Panc1 (cell line): ENCODE measurements at regions not wholly inside any gene's neighbourhood (a gene's known extent, or its start where the extent isn't known, plus 50 kb on each side); places are given as distances from the start of the nearest gene placed in this dataset.

Source experiments
- ATAC-seq: fragments of 200-7000 bp; cut with Tn5 transposase; 2 replicates; pipeline ENCODE4 v1.9.1; 2020; ENCODE audit warnings: mild to moderate bottlenecking, moderate library complexity
- BruUV-seq: library from RNA; stranded (reverse); fragments of 400-500 nt; replicated peaks from 2 replicates; lab custom pipeline; 2021; lab: Mats Ljungman, UMichigan
- CTCF ChIA-PET: fragments of 300-600 bp; sonication (Branson Sonifier 250); formaldehyde crosslinking; loops from one replicate; lab custom pipeline; 2022; ENCODE audit warnings: antibody characterized with exemption; lab: Charles Lee
- POLR2A ChIA-PET: fragments of 300-600 bp; sonication (Branson Sonifier 250); formaldehyde crosslinking; loops from one replicate; lab custom pipeline; 2022; ENCODE audit warnings: antibody characterized with exemption; lab: Charles Lee
- DNase-seq: peaks from one replicate; pipeline ENCODE4 v3.0.0-alpha.2; 2010; ENCODE audit warnings: low read depth, low spot score
- H3K27ac ChIP-seq: 2 replicates; pipeline ENCODE4 v1.5.1; 2011; ENCODE audit warnings: mild to moderate bottlenecking, low read length, inconsistent platforms
- H3K27me3 ChIP-seq: fragments of 200-500 bp; sonication (Bioruptor generic); 2 replicates; pipeline ENCODE4 v1.6.0; 2014; ENCODE audit warnings: low read length, inconsistent platforms; ENCODE audit not compliant: control insufficient read depth, insufficient read depth
- H3K36me3 ChIP-seq: fragments of 200-500 bp; sonication (Bioruptor generic); 2 replicates; pipeline ENCODE4 v1.5.1; 2014; ENCODE audit warnings: inconsistent platforms, mild to moderate bottlenecking, low read length, moderate library complexity; ENCODE audit not compliant: control insufficient read depth, insufficient read depth
- H3K4me1 ChIP-seq: 2 replicates; pipeline ENCODE4 v1.5.1; 2011; ENCODE audit warnings: inconsistent platforms, mild to moderate bottlenecking, low read length, moderate library complexity; ENCODE audit not compliant: control insufficient read depth, insufficient read depth
- H3K4me3 ChIP-seq, 2 experiments: 2 replicates each; pipeline ENCODE4 v1.5.1; 2011 to 2012; ENCODE audit warnings: low read depth in 2 of 2, low read length in 2 of 2, mild to moderate bottlenecking in 2 of 2, inconsistent platforms in 1 of 2, moderate library complexity in 1 of 2
- H3K9me3 ChIP-seq: fragments of 200-500 bp; sonication (Bioruptor generic); 2 replicates; pipeline ENCODE4 v1.5.1; 2014; ENCODE audit warnings: low read depth, mild to moderate bottlenecking, inconsistent platforms, low read length, moderate library complexity; ENCODE audit not compliant: control insufficient read depth, insufficient read depth
- POLR2AphosphoS5 ChIP-seq: IDR thresholded peaks from 2 replicates; pipeline ENCODE4 v1.6.1; 2012; ENCODE audit warnings: mild to moderate bottlenecking, low read depth, low read length, moderate library complexity
- SIN3A ChIP-seq: IDR thresholded peaks from 2 replicates; pipeline ENCODE4 v1.6.1; 2012; ENCODE audit warnings: low read depth, mild to moderate bottlenecking, low read length, moderate library complexity, borderline replicate concordance; ENCODE audit not compliant: insufficient read depth
- TCF7L2 ChIP-seq: IDR thresholded peaks from 2 replicates; pipeline ENCODE4 v1.6.1; 2011; ENCODE audit warnings: mild to moderate bottlenecking, low read depth, low read length, inconsistent platforms
- in situ Hi-C: cut with HindIII; loops from 2 replicates; pipeline ENCODE4 v1.10.0; 2016; ENCODE audit warnings: low sequenced_read_pairs, low pct_unique_long_range_greater_than_20kb
- intact Hi-C: fragments of 100-400 bp; cut with micrococcal nuclease; formaldehyde crosslinking; loops from one replicate; pipeline ENCODE4 v1.10.0; 2022; ENCODE audit not compliant: unreplicated experiment
- TF ChIP-seq, protein P1 (sequence below): fragments of 450-650 bp; IDR thresholded peaks from 2 replicates; pipeline ENCODE4 v1.5.1; 2017; ENCODE audit warnings: mild to moderate bottlenecking
- TF ChIP-seq, protein P2 (sequence below), 2 experiments: IDR thresholded peaks; 2 replicates each; pipeline ENCODE4 v1.6.1; 2011 to 2012; ENCODE audit warnings: low read depth in 2 of 2, control low read depth in 1 of 2, low read length in 1 of 2, mild to moderate bottlenecking in 1 of 2, moderate library complexity in 1 of 2; ENCODE audit not compliant: insufficient read depth in 1 of 2

DNA sequence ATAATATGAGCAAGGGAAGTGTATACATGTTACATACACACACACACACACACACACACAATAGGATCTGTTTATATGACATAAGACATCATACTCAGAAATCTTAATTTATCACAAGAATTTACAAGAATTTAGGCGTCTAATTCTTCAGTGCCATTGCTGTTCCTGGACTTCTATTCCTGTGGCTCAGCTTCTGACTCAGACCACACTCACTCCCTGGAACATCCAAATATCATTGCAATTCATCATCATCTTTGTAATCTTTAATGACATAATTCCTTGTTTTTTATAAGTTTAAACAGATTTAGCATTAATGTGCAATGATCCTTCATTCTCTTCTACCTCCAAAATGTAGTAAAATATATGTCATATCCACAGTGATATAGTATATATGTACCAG lies 544.2 kb downstream of the FOXG1 start:
- H3K36me3 ChIP-seq, result no peaks in the 10 kb centered on the region
- no peaks in the 10 kb centered on the region for H3K4me1 ChIP-seq
- no peaks in the 10 kb centered on the region for H3K9me3 ChIP-seq
- intact Hi-C loops (no loop called here), in situ Hi-C loops (no loop called here)
- ChIA-PET CTCF (no interaction called here), POLR2A (no interaction called here)
- DNase-seq (no peak), ATAC-seq (no peak)
- H3K27ac ChIP-seq, result no peak overlapping the region
- TF ChIP-seq POLR2AphosphoS5, result no peak
- TF ChIP-seq, protein P1, sequence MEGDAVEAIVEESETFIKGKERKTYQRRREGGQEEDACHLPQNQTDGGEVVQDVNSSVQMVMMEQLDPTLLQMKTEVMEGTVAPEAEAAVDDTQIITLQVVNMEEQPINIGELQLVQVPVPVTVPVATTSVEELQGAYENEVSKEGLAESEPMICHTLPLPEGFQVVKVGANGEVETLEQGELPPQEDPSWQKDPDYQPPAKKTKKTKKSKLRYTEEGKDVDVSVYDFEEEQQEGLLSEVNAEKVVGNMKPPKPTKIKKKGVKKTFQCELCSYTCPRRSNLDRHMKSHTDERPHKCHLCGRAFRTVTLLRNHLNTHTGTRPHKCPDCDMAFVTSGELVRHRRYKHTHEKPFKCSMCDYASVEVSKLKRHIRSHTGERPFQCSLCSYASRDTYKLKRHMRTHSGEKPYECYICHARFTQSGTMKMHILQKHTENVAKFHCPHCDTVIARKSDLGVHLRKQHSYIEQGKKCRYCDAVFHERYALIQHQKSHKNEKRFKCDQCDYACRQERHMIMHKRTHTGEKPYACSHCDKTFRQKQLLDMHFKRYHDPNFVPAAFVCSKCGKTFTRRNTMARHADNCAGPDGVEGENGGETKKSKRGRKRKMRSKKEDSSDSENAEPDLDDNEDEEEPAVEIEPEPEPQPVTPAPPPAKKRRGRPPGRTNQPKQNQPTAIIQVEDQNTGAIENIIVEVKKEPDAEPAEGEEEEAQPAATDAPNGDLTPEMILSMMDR, result no peak
- TF ChIP-seq, protein P2, sequence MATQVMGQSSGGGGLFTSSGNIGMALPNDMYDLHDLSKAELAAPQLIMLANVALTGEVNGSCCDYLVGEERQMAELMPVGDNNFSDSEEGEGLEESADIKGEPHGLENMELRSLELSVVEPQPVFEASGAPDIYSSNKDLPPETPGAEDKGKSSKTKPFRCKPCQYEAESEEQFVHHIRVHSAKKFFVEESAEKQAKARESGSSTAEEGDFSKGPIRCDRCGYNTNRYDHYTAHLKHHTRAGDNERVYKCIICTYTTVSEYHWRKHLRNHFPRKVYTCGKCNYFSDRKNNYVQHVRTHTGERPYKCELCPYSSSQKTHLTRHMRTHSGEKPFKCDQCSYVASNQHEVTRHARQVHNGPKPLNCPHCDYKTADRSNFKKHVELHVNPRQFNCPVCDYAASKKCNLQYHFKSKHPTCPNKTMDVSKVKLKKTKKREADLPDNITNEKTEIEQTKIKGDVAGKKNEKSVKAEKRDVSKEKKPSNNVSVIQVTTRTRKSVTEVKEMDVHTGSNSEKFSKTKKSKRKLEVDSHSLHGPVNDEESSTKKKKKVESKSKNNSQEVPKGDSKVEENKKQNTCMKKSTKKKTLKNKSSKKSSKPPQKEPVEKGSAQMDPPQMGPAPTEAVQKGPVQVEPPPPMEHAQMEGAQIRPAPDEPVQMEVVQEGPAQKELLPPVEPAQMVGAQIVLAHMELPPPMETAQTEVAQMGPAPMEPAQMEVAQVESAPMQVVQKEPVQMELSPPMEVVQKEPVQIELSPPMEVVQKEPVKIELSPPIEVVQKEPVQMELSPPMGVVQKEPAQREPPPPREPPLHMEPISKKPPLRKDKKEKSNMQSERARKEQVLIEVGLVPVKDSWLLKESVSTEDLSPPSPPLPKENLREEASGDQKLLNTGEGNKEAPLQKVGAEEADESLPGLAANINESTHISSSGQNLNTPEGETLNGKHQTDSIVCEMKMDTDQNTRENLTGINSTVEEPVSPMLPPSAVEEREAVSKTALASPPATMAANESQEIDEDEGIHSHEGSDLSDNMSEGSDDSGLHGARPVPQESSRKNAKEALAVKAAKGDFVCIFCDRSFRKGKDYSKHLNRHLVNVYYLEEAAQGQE (IDR thresholded peaks at IDR 0.05; ENCODE audit: insufficient read depth in 1 of 2, low read depth in 2 of 2, low read length in 1 of 2), result no peak
- TF ChIP-seq TCF7L2, result no peak
- TF ChIP-seq SIN3A, result no peak
- no TSS peak for BruUV-seq
- H3K4me3 ChIP-seq, result no peak overlapping the region
- no peaks in the 10 kb centered on the region for H3K27me3 ChIP-seq

DNA sequence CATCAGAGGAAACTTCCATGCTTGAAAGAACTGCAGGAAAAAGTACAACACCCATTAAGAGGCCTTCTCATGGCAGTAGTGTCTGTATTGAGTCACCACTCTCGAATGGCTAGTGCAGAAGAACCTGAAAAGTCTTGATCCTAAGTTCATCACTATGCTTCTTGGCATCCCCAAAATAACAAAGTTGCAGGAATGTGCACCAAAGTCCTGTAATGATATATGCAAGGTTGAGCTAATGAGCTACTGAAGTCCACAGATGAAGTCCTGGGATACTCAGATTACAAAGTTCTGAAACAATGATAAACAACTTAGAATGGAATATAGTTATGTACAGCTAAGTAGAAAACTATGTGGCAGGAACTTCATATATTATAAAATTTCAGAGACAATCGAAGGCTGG lies 545.4 kb downstream of the FOXG1 start:
- ATAC-seq (no peak), DNase-seq (no peak)
- Histone ChIP-seq H3K4me3 (no peak overlapping the region), H3K27ac (no peak overlapping the region), H3K4me1 (no peaks in the 10 kb centered on the region), H3K9me3 (no peaks in the 10 kb centered on the region), H3K27me3 (no peaks in the 10 kb centered on the region), H3K36me3 (no peaks in the 10 kb centered on the region)
- POLR2A ChIA-PET, result no interaction called here
- intact Hi-C loops, result no loop called here
- in situ Hi-C loops, result no loop called here
- TF ChIP-seq, protein P2 (IDR thresholded peaks at IDR 0.05; ENCODE audit: insufficient read depth in 1 of 2, low read depth in 2 of 2, low read length in 1 of 2), result no peak
- TF ChIP-seq TCF7L2 (no peak), POLR2AphosphoS5 (no peak), SIN3A (no peak)
- TF ChIP-seq, protein P1, result no peak
- no TSS peak for BruUV-seq
- CTCF ChIA-PET, result no interaction called here
